ENCODE measurements at regions not wholly inside any gene's neighbourhood (a gene's known extent, or its start where the extent isn't known, plus 50 kb on each side); places are given as distances from the start of the nearest gene placed in this dataset.
"Not testable (repeated sequence)": the region's sequence is repeated elsewhere in the genome, so short reads cannot be mapped to it uniquely, and the experiment has no call there.

DNA sequence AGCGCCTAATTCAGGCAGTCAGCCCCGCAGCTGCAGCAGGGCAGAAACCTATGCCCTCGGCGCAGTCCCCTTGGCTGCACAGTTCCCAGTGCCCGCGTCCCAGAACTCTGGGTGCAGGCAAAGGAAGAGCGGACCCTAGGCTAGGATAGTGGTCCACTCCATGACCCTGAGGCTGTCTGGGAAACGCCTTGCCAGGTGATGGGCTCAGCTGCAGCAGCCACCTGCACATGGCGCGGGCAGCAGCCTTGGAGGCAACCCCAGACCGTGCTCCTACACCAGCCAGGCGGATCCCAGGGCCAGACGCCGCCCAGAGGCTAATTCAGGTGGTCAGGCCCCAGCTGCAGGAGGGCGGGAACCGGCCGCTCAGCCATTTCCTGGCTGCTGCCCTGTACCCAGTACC lies 83.0 kb downstream of the POTEC start:
- DNase-seq (ENCODE audit: low read depth in 2 of 2), result not testable (repeated sequence)

DNA sequence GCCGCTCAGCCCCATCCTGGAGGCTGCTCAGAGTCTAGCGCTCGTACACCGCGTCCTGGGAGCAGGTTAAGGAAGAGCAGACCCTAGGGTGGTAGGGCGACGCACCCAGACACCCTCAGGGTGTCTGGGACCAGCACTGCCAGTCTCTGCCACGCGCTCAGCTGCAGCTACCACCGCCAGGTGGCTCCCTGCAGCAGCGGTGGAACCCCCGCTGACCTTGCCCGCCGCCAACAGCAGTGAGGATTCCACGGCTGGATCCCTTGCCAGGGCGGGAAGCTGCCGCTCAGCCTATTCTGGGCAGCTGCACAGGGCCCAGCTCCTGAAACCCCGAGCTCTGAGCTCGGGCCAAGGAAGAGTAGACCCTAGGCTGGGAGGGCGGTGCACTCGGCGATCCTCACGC lies 83.6 kb downstream of the POTEC start:
- not testable (repeated sequence) for DNase-seq (ENCODE audit: low read depth in 2 of 2)

DNA sequence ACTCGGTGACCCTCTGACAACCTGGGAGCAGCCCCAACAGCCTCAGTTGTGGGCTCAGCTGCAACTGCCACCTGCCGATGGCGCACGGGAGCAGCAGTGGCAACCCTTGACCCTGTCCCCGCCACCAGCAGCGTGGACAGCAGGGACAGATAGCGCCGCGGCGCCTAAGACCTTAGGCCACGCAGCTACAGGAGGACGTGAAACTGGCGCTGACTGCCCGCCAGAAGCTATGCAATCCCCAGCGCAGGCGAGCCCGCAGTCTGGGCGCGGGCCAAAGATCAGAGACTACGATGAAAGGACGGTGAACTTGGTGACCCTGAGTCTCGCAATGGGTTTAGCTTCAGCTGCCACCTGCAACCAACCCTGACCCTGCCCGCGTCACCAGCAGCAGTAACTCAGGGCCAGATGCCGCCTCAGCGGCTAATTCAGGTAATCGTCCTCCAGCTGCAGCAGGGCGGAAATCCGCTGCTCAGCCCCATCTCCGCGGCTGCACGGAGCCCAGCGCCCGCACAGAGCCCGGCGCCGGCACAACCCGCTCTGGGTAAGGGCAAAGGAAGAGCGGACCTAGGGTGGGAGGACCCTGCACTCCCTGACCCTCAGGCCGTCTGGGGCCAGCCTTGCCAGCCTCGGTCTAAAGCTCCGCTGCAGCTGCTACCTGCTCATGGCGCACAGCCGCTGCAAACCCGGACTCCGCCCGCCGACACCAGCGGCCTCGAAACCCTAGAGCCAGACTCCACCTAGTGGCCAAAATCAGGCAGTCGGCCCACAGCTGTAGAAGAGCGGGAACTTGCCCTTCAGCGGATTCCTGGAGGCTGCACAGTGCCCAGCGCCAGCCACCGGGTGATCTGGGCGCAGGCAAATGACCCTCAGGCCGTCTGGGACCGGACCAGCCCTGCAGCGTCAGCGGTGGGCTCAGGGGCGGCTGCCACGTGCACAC lies 85.1 kb downstream of the POTEC start:
- DNase-seq (ENCODE audit: low read depth in 2 of 2), result peak; percentile 44 to 50

DNA sequence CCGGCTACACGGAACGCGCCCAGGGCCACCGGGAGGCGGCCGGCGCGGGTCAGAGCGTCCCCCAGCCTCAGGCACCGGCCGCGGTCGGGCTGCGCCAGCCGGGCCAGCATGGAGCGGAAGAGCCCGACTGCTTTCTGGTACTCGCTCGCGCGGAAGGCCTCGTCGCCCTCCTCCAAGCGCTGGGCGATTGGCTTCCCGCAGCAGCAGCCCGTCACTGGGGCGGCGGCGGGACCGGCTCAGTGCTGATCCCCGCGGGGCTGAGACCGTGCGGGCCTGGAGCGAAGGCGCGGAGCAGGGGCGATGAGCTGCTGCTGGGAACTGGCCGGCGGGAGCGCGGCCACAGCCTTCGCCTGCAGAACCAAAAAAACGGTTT lies 92.8 kb downstream of the POTEC start:
- not testable (repeated sequence) for DNase-seq (ENCODE audit: low read depth in 2 of 2)

DNA sequence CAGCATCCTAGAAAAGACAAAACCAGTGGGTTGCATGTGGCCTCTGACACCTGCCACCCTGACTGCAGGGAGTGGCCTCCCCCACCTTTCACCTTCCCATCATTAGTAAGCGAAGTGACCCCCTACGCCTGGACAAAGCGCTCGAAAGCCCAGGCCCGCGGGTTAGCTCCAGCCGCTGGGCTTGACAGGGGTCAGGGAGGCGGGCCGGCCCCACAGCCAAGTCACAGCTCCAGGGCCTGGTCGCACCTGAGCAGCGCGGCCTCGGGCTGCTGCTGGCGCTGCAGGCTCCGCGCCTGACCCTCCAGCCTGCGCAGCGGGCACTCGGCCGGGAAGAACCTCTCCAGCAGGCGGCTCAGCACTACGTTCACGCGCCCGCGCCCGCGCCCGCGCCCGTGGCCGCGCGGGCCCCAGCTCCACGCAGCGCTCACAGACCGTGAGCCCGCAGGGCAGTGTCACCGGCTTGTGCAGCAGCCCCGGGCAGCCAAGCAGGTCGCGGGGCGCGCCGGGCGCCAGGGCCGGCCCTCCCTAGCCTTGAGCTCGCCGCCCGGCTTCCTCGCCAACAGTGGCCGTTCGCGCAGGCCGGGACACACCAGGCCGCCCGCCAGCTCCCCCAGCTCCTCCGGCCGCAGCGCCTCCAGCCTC lies 93.3 kb downstream of the POTEC start:
- not testable (repeated sequence) for DNase-seq (ENCODE audit: low read depth in 2 of 2)

DNA sequence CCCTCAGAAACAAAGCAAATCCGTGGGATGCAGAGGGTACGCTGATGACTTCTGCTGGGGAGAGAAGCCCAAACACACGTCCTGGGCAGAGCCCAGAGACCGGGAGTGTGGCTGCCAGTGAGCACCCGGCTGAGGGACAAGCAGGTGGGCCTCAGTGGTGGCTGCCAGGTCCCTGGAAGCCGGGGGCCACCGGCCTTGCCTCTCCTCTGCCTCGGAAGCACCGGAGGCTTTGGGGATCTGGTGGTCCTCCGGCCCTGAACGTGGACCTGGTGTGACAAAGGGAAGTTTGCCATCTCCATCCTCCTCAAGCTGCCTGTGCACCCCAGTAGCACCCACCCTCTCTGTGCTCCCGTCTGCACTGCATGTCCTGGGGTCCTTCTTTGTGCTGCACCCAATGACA lies 94.3 kb downstream of the POTEC start:
- not testable (repeated sequence) for DNase-seq (ENCODE audit: low read depth in 2 of 2)

DNA sequence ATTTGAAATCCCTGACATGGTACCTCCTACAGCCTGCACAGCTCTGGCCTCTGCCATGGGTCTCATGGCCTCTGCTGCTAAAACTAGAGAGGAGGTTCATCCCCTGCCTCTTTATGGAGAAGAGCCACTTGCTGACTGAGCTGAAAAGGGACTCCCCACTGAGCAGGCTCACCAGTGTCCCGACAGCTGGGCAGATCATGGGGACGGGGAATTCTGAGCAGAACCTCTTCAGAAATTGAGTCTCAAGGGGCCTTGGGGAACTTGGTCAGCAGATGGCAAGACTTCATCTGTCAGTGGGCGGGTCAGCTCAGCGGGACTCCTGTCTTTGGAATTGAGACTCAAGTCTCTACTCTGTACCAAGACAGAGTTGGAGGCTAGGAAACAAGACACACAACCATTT lies 95.7 kb downstream of the POTEC start:
- not testable (repeated sequence) for DNase-seq (ENCODE audit: low read depth in 2 of 2)

DNA sequence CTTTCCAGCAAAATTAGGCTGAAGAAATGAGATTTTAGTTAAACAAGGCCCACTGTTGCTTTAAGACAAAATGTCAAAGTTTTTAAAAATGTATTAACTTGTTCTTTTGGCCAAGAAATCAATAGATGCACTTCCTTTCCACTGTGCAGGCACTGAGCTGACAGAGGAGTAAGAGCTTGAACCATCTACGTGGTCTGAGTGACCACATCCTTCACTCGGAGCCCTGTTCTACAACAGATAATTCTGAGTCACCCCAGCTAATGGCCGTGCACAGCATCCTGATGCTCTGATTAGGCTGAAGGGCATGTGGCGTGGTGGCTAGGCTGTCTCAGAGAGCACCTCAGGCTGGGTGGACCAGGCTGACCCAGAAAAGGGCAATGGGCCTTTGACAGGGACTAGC lies 107.9 kb downstream of the POTEC start:
- DNase-seq (ENCODE audit: low read depth in 2 of 2), result not testable (repeated sequence)

DNA sequence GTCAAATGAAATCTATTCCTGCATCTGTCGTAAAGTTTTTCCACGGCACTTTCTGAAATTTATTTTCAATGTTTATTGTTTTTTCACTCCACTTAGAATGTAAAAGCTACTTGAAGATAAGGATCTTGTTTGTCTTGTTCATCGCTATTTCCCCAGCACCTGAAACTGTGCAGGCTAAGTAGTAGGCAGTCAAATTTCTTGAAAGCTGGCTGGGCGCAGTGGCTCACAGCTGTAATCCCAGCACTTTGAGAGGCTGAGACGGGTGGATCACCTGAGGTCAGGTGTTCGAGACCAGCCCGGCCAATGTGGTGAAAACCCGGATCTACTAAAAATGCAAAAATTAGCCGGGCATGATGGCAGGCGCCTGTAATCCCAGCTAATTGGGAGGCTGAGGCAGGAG lies 111.0 kb downstream of the POTEC start:
- not testable (repeated sequence) for DNase-seq (ENCODE audit: low read depth in 2 of 2)

DNA sequence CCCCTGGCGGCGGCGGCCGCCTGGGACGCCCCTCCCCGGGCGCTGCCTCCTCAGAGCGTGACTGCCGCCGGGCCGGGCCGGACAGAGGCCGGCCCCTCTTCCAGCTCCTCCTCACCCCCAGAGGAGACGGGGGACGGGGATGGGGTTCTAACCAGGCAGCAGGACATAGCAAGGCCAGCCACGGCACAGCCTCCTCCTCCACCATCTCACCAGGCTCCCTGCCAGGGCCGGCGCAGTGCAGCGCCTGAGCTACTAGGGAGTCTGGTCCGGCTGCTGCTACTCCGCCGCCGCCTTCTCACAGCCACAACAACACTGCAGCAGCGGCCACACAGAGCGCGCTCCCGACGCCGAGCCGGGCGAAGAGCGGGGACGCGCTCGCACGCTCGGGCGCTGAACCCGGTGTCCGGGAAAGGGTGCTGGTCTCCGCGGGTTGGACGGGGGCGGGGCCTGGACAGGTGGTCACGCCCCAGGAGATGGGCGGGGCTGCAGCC lies 112.3 kb downstream of the POTEC start:
- peak; percentile 13 to 20 for DNase-seq (ENCODE audit: low read depth in 2 of 2)

DNA sequence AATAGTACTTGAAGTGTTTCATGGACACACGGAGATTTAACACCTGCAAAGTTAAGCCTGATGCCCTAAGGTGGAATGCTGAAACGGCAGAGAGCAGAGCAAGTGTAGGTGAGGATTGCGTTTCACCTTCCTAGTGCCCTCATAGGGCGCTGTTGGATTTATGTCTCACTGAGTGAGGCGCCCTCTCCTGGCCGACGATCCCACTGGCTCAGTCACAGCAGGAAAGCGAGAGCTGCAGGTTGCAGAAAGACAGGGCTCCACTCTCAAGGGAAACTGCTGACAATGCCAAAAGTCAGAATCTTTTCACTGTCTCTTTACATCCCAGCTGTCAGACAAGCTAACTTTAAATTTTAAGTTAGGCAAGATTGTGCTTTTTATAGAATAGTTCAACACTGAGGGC lies 127.6 kb downstream of the POTEC start:
- DNase-seq (ENCODE audit: low read depth in 2 of 2), result not testable (repeated sequence)

DNA sequence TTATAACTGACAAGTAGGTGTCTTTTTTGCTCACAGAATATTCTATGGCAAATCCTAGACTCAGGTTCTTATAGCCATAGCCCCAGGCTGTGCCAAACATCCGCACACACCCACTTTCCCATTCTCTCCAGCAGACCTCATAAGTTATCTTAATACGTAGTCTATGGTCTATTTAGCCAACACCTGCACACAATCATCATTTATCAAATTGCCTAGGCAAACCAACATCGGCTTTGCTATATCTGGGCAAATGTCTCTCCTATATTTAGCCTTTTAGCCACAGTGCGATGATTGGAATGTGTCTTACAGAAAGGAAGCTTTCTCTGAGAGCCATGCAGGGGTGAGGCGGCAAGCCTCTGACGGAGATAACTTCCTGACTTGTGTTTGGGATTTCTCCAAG lies 128.0 kb downstream of the POTEC start:
- not testable (repeated sequence) for DNase-seq (ENCODE audit: low read depth in 2 of 2)

DNA sequence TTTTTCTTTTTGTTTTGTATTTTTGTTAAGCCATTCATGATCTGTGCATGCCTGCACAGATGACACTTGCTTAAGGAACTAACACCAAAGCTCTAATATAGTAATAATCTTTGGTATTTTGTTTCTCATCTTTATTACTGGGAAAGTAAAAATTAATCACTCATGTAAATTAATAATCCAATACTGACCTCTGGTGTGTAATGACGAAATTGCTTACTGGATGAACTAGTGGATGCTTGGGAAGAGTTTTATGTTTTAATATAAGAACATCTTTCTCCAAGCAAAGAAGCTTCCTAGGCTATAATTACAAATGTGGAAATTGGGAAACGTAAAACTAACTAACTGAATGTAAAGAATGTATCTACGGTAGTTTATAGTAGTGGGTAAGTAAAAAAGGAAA lies 147.9 kb downstream of the POTEC start:
- not testable (repeated sequence) for DNase-seq (ENCODE audit: low read depth in 2 of 2)

DNA sequence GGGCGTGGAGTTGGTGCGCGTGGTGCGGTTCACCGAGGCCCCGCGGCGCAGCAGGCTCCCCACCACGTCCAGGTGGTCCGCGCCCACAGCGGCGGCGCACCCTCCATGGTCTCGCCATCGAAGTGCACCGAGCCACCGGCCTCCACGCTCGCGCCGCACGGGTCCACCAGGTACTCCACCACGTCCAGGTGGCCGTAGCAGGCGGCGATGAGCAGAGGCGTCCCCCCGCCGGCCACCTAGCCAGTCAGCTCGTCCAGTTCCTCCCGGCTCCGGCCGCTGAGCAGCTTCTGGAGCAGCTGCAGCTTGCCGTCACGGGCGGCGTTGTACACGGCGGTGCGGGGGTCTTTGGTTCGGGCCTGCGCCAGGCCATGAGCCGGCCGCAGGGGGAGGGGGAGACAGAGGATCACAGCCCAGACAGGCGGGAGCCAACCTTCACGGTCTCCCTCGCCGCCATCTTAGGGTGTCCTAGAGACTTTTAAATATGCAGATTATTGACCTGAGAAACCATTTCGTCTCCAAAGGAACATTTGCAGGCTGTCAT lies 149.8 kb downstream of the POTEC start:
- not testable (repeated sequence) for DNase-seq (ENCODE audit: low read depth in 2 of 2)

DNA sequence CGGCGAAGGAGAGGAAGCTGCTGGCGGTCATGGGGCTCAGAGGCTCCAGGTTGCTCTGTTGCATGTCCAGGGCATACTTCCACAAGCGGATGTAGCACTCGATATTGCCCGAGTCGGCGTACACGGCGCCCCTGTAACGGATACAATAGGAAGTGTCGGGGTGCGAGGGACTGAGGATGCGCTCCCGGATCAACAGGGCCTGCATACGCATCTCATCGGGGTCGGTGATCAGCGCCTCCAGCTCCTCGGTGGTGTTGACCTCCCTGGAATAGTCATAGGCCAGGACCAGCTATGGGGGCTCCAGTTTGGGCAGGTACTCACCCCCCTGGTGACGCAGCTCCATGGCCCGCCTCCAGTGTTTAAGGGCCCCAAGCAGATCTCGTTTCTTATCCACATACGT lies 150.8 kb downstream of the POTEC start:
- DNase-seq (ENCODE audit: low read depth in 2 of 2), result not testable (repeated sequence)

DNA sequence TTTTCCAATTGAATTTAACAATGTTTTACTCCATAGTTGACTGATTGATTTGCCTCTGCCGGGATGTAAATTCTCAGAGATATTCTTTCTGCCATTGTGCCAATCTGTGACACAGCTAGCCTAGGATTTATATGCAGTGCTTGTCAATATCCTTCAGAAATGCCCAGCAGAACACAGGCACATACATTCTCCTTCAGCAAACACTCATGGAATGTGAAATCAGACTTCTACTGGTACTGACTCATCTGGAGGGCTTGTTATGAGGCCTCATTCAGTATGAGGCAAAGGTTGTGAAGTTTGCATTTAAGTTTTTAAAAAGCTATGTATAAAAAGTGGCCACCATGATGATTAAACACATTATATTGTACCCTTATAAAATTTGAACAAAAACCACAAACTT lies 158.4 kb downstream of the POTEC start:
- not testable (repeated sequence) for DNase-seq (ENCODE audit: low read depth in 2 of 2)

DNA sequence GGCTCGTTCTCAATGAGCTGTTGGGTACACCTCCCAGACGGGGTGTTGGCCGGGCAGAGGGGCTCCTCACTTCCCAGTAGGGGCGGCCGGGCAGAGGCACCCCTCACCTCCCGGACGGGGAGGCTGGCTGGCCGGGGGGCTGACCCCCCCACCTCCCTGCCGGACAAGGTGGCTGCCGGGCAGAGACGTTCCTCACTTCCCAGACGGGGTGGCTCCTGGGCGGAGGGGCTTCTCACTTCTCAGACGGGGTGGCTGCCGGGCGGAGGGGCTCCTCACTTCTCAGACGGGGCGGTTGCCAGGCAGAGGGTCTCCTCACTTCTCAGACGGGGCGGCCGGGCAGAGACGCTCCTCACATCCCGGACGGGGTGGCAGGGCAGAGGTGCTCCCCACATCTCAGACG lies 160.7 kb downstream of the POTEC start:
- not testable (repeated sequence) for DNase-seq (ENCODE audit: low read depth in 2 of 2)

DNA sequence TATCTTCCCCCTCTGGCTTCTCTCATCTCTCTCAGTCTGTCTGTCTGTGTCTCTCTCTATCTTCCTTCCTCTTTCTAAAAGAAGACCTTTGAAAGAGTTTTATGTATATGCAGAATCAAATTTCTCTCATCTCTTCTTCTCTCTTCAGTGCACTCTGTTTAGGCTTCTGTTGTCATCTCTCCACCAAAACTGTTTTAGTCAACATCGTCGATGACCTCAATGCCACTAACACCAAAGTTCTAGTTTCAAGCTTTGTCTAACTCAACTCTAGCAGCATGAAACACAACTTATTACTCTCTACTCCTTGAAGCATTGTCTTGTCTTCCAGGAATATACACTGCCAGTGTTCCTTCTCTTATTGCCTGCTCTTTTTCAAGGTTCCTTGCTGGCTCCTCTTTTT lies 163.9 kb downstream of the POTEC start:
- not testable (repeated sequence) for DNase-seq (ENCODE audit: low read depth in 2 of 2)

DNA sequence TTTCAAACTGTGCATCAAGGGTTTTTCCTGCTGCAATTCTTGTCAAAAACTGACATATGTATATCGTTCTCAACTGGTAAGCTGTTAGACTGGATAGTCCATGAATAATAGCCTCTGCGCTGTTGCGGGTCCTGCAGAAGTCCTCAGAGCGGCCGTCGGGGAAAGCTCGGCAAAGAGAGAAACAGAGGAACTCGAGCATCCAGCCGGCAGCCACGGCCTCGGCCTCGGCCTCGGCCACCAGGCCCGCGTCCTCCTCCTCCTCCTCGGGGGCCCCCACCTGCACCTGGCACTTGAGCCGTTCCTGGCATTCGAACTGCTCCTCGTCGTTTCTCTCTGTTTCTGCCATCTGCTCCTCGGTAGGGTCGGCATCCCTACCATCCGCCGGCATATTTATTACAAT lies 165.0 kb downstream of the POTEC start:
- DNase-seq (ENCODE audit: low read depth in 2 of 2), result not testable (repeated sequence)

DNA sequence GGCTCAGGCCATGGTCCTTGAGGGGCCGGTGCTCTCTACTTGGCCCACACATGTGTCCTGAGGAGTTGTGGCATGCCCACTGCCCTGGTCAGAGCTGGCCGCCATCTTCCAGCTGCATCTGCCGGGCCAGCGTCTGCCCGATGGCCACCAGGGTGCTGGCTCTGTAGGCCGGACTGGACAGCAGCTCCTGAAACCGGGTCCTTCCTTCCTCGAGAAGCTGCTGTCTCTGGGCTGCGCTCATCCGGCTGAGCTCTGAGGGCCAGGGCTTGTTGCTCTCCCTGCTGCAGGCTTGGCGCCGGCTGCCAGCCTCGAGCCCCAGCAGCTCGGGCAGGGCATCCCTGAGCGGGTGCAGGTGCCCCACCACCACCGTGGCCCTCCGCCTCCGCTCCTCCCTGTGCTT lies 182.1 kb downstream of the POTEC start:
- DNase-seq (ENCODE audit: low read depth in 2 of 2), result not testable (repeated sequence)

DNA sequence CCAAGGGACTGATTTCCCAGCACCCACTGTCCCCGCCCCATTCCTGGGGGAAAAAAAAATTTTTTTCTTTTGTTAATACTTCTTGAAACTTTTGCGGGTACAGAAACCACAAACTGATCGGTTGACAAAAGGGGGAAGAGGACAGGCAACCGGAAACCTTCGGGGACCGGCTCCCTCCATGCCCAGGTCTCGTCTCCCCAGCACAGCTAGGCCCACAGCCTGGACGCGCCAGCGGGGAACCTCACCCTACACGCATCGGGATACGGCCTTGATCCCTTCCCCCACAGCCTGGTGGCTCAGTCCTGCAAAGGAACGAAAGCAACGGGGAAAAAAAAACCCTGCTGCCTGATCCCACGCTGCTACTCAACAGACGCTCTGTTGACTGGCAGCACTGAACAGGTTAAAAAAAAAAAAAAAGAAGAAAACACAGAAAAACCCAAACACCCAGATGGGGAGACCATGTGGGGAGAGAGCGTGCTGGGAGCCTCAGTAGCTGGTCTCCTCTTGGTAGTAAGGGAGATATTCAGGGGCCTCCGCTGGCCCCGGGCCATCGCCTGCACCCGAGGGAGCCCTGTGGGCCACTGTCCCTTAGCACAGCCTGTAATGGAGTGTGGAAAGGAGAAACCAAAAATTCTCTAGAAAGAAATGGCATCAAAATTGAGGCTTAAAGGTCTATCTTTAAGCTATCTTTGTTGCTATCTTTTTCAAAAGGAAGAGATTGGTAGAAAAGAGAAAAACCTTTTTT lies 185.7 kb downstream of the POTEC start:
- DNase-seq (ENCODE audit: low read depth in 2 of 2), result not testable (repeated sequence)

DNA sequence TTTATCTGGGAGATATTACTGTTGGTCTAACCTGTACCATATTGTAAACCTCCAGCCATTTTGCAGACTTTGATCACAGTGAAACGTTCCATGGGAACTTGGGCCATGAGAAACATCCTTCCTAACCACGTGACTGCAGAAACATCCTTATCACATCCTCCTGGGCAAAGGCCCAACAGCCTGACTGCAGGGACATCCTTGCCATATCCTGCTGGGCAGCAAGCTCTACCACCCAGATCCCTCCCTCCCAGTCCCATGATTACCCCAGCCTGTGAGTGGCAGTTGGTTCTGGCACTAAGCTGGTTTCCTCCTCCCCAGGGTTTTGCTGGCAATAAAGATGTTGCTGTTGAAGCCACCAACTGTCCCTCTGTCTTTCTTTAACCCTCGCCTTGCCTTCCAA lies 201.2 kb downstream of the POTEC start:
- not testable (repeated sequence) for DNase-seq (ENCODE audit: low read depth in 2 of 2)

All from stimulated activated CD8-positive, alpha-beta memory T cell treated with anti-CD3 and anti-CD28 coated beads, Interleukin-7, amount 100 ng/mL, for 1 hour (primary cell).